GM12892 (cell line): ENCODE measurements at regions not wholly inside any gene's neighbourhood (a gene's known extent, or its start where the extent isn't known, plus 50 kb on each side); places are given as distances from the start of the nearest gene placed in this dataset.

Experiments used
- DNase-seq: peaks from one replicate; pipeline ENCODE4 v3.0.0; 2011; ENCODE audit not compliant: insufficient read length
- FAIRE-seq: peaks from 2 replicates; lab custom pipeline; 2011; peaks lifted over from hg19 to GRCh38; lab: Jason Lieb, UNC
- POLR2A ChIP-seq: IDR thresholded peaks from 2 replicates; pipeline ENCODE4 v1.6.1; 2011; ENCODE audit warnings: low read depth, low read length, control low read depth
- POLR2AphosphoS5 ChIP-seq: IDR thresholded peaks from 2 replicates; pipeline ENCODE4 v1.6.1; 2011; ENCODE audit warnings: low read depth, low read length, control low read depth
- TAF1 ChIP-seq: IDR thresholded peaks from 2 replicates; pipeline ENCODE4 v1.6.1; 2011; ENCODE audit warnings: low read depth, mild to moderate bottlenecking, control low read depth, low read length, borderline replicate concordance

DNA sequence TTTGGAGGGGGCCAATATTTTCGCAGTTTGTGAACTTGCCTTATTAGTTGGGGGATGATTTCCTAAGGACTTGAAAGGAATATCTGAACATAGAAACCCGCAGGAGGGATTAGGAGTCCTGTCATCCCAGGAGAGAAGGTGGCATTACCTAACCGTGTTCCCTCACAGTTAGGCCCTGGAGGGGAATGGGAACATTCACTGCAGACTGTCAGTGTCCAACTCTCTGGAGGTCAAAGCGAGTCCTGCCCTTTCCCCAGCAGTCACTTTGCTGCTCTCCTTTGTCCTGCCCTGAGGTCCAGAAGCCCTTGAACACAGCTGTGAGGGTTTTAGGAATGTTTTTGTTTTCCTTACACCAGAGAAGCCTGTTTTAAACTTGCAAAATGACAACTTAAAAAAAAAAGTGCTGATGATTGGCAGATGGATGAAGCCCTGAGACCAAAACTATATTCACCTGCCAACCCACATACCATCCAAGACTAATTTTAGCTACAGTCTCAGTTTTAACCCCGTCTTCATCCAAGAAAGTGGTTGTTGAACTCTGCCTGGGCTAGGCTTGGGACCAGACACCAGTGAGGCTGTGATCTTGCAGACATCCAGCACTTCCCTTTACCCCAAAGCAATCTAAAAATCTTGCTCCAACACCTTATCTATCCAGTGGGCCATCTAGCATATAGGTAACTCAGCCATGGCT, 90.5 kb upstream of the MEX3C start:
- TF ChIP-seq POLR2A (no peak), POLR2AphosphoS5 (no peak)
- no peak for DNase-seq
- no peak for FAIRE-seq

DNA sequence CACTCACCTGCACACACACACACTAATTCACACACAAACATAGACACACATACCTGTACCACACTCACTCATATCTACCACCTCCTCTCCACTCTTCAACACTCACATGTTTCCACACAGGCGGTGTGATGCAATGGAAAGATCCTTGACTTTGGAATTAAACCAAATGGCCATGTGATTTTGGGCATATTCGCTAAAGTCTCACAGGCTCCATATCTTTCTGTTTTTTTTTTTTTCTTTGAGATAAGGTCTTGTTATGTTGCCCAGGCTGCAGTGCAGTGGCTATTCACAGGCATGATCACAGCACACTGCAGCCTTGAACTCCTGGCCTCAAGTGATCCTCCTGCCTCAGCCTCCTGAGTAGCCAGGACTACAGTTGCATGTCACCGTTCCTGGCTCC, 91.1 kb upstream of the MEX3C start:
- DNase-seq (no peak), FAIRE-seq (no peak)
- no peak for TF ChIP-seq POLR2A
- TF ChIP-seq TAF1, result no peak
- TF ChIP-seq POLR2AphosphoS5, result no peak

DNA sequence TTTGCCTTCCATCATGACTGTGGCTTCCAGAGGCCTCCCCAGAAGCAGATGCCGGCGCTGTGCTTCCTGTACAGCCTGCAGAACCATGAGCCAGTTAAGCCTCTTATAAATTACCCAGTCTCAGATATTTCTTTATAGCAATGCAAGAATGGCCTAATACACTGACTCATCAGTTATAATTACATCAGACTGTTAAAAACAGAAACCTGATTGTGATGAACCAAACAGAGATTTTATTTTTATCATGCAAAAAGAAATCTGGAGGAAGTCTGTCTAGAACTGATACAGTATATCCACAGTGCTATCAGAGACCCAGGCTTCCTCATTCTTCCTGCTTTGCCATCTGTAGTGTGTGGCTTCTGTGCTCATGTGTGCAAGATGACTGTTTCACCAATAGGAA, 93.4 kb upstream of the MEX3C start:
- DNase-seq (no peak), FAIRE-seq (no peak)
- no peak for TF ChIP-seq POLR2A
- TF ChIP-seq TAF1, result no peak
- no peak for TF ChIP-seq POLR2AphosphoS5

DNA sequence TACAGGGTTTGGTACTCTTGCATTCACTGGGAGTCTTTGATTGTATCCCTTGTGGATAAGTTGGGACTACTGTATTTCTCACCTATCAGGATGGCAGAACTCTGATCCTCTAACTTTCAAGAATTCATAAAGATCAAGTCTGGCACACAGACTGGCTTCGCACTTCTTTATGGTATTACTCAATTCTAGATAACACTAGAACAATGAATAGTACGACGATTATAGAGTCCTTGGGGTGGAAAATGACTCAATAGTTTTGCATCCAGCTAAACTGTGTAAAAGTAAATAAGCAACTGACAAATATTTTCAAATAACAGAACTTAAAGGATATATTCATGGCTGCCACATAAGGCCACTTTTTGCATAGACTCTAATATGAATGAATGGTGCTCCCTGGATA, 103.4 kb upstream of the MEX3C start:
- no peak for TF ChIP-seq POLR2A
- no peak for TF ChIP-seq TAF1
- no peak for TF ChIP-seq POLR2AphosphoS5
- FAIRE-seq (no peak), DNase-seq (no peak)

DNA sequence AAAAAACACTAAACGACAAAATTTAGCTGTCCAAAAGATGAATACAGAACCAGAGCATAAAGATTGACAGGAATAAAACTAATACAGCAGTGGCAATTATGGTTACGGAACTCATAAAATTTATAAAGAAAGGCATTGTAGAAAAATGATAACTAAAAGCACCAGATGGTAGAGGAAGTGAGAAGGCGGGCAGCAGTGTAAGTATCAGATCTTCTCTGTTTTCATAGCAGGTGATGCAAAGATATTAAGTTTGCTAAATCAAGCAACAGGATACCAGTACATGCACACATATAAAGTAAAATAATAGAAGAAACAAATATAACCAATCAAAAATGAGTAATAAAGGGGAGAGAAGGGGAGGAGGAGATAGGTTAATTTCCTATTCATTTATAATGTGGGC, 103.9 kb upstream of the MEX3C start:
- TF ChIP-seq POLR2A (no peak), POLR2AphosphoS5 (no peak), TAF1 (no peak)
- no peak for FAIRE-seq

DNA sequence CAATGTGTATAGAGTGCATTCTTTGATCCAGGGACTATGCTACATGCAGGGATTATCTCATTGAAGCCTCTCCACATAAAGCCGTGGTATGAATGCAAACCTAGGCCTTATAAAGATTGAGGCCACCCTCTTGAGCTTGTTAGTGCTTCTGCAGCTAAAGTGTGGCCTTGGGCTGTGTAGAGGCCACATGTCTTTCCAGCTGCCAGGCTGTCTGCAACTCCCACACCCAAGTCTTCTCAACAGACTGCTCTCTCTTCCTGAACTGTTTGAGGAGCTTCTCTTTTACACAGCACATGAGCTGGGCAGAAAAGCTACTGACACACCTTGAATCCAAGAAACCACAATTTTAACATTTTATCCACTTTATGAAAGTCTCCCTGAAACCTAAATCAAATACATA, 119.2 kb upstream of the MEX3C start:
- FAIRE-seq (no peak), DNase-seq (no peak)
- TF ChIP-seq TAF1 (no peak), POLR2A (no peak), POLR2AphosphoS5 (no peak)

More for the DNA sequence above, 103.9 kb upstream of the MEX3C start:
- no peak for DNase-seq

DNA sequence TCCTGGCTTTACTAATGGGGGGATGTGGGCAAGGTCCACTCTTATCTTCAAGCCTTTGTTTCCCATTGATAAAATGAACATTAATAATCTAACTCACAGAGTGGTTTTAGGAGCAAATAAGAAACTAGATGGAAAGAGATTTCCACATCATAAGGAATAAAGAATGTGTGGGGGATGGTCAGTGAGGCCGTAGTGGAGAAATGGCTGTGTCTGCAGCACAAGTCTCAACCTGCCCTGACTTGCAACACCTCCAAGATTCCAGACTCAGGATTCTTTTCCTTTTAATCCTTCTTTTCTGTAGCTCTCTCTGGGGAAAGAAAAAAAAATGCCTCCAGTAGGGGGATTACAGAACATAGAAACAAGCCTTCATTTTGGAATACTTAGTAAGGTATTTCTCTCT, 124.2 kb upstream of the MEX3C start:
- DNase-seq, result no peak
- no peak for FAIRE-seq

DNA sequence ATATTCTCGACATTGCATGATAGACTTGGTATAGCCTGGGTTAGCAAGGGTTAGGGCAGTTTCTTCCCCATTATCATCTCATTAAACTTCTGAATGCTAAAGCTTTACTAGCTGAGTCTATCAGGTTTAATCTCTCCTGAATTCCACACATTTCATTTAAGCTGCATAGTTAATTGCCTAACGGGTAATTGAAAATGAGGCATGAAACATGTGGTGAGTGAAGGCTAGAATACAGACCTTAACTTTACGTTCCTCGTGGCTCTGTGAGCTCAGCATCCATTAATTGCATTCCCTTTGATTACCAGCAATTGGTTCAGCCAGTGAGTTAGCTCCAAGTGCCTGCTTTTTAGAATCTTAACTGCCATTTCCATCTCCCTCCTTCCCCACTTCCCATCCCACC, 126.5 kb upstream of the MEX3C start:
- no peak for FAIRE-seq
- TF ChIP-seq POLR2AphosphoS5, result no peak
- TF ChIP-seq TAF1, result no peak
- TF ChIP-seq POLR2A, result no peak

More for the DNA sequence above, 124.2 kb upstream of the MEX3C start:
- TF ChIP-seq POLR2A (no peak), POLR2AphosphoS5 (no peak), TAF1 (no peak)

DNA sequence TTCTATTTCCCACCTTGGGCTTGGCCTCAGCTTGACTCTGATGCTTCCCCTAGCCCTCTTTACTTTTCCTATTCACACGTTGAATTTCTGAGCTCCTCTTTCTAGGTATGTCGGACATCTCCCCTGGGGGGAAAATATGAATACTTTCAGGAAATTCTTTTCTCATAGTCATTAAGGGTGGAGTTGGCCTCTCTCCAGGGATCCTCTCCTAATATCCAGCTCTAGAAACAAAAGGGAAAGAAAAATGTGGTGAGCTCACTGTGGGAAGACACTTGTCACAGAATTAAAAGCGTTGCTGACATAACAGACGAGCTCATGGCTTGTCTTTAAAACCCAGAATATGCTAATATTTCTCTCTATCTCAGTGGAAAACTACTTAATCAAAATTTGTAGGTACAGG, 132.7 kb upstream of the MEX3C start:
- no peak for DNase-seq
- TF ChIP-seq POLR2A, result no peak
- no peak for TF ChIP-seq TAF1
- TF ChIP-seq POLR2AphosphoS5, result no peak
- no peak for FAIRE-seq

More for the DNA sequence above, 126.5 kb upstream of the MEX3C start:
- DNase-seq, result no peak

DNA sequence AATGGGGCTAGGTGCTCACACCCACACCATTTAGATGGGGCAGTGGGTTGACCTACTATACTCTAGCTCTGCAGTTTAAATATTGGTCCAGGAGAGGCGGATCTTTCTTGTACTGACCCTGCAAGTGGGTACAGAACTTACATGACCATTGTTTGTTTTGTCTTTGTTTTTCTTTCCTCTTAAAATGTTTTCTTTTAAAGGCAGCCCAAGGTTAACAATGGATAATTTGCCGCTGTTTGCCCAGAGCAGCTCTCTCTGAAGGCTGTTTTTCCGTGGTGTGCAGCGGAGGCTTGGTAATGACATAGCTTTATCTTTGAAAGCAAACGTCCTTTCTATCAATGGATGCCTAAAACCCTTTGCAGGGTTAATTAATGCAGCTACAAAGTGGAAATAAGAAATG, 133.3 kb upstream of the MEX3C start:
- no peak for DNase-seq
- no peak for TF ChIP-seq POLR2A
- no peak for FAIRE-seq

DNA sequence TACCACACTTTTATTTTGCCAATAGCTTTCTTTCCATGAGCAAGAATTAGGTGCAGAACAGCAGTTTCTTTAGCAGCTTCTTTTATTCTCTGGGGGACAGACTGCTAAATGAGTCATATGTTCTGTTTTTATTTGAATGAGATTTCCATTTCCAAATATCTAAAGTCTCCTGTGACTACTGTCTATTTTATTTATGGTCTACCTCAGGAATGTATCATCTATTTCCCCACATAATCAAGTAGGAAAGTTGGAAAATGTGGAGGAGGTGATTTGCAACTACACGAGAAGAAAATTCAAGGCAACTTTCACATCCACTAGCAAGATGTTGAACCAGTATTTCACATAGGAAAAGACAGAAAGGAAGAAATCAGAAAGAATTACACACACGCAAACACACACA, 139.9 kb upstream of the MEX3C start:
- TF ChIP-seq POLR2A, result no peak
- TF ChIP-seq TAF1, result no peak
- TF ChIP-seq POLR2AphosphoS5, result no peak
- DNase-seq (no peak), FAIRE-seq (no peak)

DNA sequence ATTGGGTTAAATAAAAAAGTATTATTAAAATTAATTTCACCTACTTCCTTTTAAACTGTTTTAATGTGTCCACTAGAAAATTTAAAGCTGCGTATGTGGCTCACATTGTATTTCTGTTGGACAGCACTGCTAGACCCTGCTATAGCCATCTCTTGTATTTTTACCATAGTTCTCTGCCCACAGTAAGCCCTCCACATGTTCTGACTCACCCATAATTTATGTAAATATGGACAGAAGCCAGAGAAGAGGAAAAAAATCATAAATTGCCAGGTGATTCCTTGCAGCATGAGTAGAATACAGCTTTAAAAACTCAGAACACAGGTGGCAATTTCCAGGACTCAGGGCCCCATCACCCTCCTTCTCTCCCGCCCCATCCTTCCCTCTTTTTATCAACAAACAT, 142.4 kb upstream of the MEX3C start:
- TF ChIP-seq TAF1, result no peak
- no peak for TF ChIP-seq POLR2A
- TF ChIP-seq POLR2AphosphoS5, result no peak
- FAIRE-seq, result no peak
- DNase-seq, result no peak

DNA sequence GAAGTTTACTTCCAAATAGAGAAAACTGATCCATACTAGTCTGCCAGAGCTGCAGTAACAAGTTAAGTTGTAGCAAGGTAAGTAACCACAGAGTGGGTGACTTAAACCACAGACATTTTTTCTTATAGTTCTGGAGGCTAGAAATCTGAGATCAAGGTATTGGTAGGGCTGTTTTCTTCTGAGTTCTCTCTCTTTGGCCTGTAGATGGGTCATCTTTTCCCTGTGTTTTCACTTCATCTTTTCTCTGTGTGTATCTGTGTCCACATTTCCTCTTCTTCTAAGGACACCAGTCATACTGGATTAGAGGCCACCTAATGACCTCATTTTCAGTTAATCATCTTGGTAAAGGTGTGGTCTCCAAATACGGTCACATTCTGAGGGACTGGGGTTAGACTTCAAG, 142.9 kb upstream of the MEX3C start:
- FAIRE-seq, result no peak
- no peak for TF ChIP-seq TAF1
- no peak for TF ChIP-seq POLR2A
- TF ChIP-seq POLR2AphosphoS5, result no peak
- no peak for DNase-seq
